ENCODE measurements at regions not wholly inside any gene's neighbourhood (a gene's known extent, or its start where the extent isn't known, plus 50 kb on each side); places are given as distances from the start of the nearest gene placed in this dataset.

GRCh38 chr4:129355031-129355430, 259.1 kb downstream of the C4orf33 start (continued):
- TF ChIP-seq ZBTB11 (tag by site-specific recombination; conservative IDR thresholded peaks at IDR 0.05; ENCODE audit: low read depth) (no peak), WT1 (tag by site-specific recombination; IDR thresholded peaks at IDR 0.05) (no peak), PRDM1 (tag by site-specific recombination; IDR thresholded peaks at IDR 0.05) (no peak), ZNF658 (tag by site-specific recombination; IDR thresholded peaks at IDR 0.05) (no peak)

GRCh38 chr4:129355516-129355915, 259.6 kb downstream of the C4orf33 start:
- no peak overlapping the region for H3K27ac ChIP-seq (ENCODE audit: extremely low read depth, low read depth, low read length)
- CTCF ChIA-PET: no interaction called here
- no peak for TF ChIP-seq KLF1 (tag by site-specific recombination; IDR thresholded peaks at IDR 0.05)
- no peak for TF ChIP-seq ZNF266 (tag by site-specific recombination; IDR thresholded peaks at IDR 0.05; ENCODE audit: low read depth)
- no peak for TF ChIP-seq ZNF155 (tag by site-specific recombination; IDR thresholded peaks at IDR 0.05)
- TF ChIP-seq PRDM10 (tag by site-specific recombination; IDR thresholded peaks at IDR 0.05): no peak
- no peak for TF ChIP-seq ZNF184 (tag by site-specific recombination; IDR thresholded peaks at IDR 0.05)
- TF ChIP-seq ZXDB (tag by site-specific recombination; IDR thresholded peaks at IDR 0.05): no peak
- TF ChIP-seq ZNF677 (tag by site-specific recombination; IDR thresholded peaks at IDR 0.05): no peak
- no peaks in the 10 kb centered on the region for H3K9me3 ChIP-seq (ENCODE audit: control insufficient read depth, insufficient read depth, low read depth, low read length)
- H3K36me3 ChIP-seq (ENCODE audit: control insufficient read depth in 2 of 2, insufficient read depth in 1 of 2, low read length in 2 of 2): no peaks in the 10 kb centered on the region
- H3K4me3 ChIP-seq (ENCODE audit: low read depth, low read length): no peak overlapping the region
- POLR2A ChIA-PET: no interaction called here
- no peaks in the 10 kb centered on the region for H3K4me1 ChIP-seq (ENCODE audit: control insufficient read depth, insufficient read depth, low read length)

GRCh38 chr4:129358571-129358970, 262.6 kb downstream of the C4orf33 start:
- no peak overlapping the region for H3K4me3 ChIP-seq (ENCODE audit: low read depth, low read length)
- no peaks in the 10 kb centered on the region for H3K36me3 ChIP-seq (ENCODE audit: control insufficient read depth in 2 of 2, insufficient read depth in 1 of 2, low read length in 2 of 2)
- H3K9me3 ChIP-seq (ENCODE audit: control insufficient read depth, insufficient read depth, low read depth, low read length): no peaks in the 10 kb centered on the region
- no peak overlapping the region for H3K27ac ChIP-seq (ENCODE audit: extremely low read depth, low read depth, low read length)
- CTCF ChIA-PET: no interaction called here
- TF ChIP-seq ZNF76 (tag by site-specific recombination; IDR thresholded peaks at IDR 0.05; ENCODE audit: borderline replicate concordance, low read depth): no peak
- 0 out of 2 replicates have a peak, but pooled peaks have one; percentile 35 for TF ChIP-seq ZNF660 (tag by site-specific recombination; IDR thresholded peaks at IDR 0.05)
- no peak for TF ChIP-seq ZNF16 (tag by site-specific recombination; IDR thresholded peaks at IDR 0.05; ENCODE audit: low read depth)
- no peak for TF ChIP-seq ZNF211 (tag by site-specific recombination; IDR thresholded peaks at IDR 0.05; ENCODE audit: low read depth)
- TF ChIP-seq ZNF629 (tag by site-specific recombination; IDR thresholded peaks at IDR 0.05): no peak
- no peak for TF ChIP-seq AEBP2 (tag by site-specific recombination; IDR thresholded peaks at IDR 0.05; ENCODE audit: borderline replicate concordance)
- no peaks in the 10 kb centered on the region for H3K4me1 ChIP-seq (ENCODE audit: control insufficient read depth, insufficient read depth, low read length)
- POLR2A ChIA-PET: no interaction called here

Measured in HEK293 (cell line).